ENCODE measurements at regions not wholly inside any gene's neighbourhood (a gene's known extent, or its start where the extent isn't known, plus 50 kb on each side); places are given as distances from the start of the nearest gene placed in this dataset.

GRCh38 chr18:44516450-44516849, 164.2 kb upstream of the SETBP1 start:
- no peak for TF ChIP-seq POLR2A (IDR thresholded peaks at IDR 0.05)
- TF ChIP-seq CTCF (IDR thresholded peaks at IDR 0.05) = no peak
